ENCODE measurements at regions not wholly inside any gene's neighbourhood (a gene's known extent, or its start where the extent isn't known, plus 50 kb on each side); places are given as distances from the start of the nearest gene placed in this dataset.
"Not testable (repeated sequence)": the region's sequence is repeated elsewhere in the genome, so short reads cannot be mapped to it uniquely, and the experiment has no call there.

- DNase-seq = no peak
Measured at GRCh38 chr17:82998637-82999036, 80.8 kb upstream of the METRNL start.

GRCh38 chr17:83000738-83001137 is 78.7 kb upstream of the METRNL start:
- no peak for DNase-seq

DNA sequence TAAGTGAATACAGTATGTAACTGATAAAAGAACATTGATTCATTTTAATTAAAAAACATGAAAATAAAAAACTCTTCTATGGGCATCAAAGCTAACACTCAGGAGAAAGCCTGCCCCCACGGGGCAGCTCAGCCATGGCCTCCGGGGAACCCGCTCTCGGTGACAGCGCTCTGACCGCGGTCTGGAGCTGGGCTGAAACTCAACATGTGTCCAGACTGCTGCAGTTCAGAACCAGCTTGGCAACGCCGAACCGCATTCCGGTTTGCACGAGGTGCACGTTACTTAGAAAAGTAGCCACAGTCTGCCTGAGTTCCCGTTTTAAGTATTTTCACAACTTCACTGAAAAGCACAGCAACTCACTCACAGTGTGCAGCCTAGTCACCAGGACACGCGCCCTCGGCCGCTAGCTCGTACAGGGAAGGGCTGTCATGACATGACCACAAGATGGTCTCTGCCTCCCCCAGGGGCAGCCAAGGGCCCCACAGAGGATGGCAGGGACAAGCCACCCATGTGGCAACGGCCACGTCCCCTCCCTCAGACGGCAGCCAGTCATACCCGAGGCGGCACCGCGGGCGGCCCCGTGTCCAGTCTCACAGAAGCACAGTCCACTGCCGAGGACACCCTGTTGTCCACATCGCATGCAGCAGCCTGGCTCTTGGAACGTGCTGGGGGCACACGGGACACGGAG is 77.1 kb upstream of the METRNL start:
- DNase-seq = no peak

DNA sequence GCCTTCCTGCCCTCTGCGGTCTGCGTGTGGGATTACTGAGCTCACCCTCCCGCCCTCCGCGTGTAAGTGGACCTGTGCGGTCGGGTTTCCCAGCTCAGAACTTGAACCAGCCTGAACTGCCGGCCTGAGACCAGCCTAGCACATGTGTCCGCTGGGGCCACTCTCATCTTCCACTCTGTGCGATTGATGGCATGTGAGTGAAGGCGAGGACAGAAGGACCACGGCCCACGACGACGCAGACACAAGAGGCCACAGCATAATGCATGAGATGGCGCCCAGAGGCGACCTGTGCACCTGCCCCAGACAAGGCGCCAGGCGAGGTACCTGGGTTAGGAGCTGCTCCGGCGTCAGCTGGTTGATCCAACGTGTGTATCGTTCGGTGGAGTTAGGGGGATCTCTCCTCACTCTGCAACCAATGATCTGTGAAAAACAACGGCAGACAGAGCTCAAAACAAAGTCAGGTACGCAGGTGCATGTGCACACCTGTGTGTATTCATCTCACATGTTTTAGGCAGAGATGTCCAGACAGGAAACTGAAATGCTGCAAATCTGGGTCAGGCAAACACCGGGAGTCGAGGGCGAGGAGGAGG is 74.5 kb upstream of the METRNL start:
- no peak for DNase-seq

DNA sequence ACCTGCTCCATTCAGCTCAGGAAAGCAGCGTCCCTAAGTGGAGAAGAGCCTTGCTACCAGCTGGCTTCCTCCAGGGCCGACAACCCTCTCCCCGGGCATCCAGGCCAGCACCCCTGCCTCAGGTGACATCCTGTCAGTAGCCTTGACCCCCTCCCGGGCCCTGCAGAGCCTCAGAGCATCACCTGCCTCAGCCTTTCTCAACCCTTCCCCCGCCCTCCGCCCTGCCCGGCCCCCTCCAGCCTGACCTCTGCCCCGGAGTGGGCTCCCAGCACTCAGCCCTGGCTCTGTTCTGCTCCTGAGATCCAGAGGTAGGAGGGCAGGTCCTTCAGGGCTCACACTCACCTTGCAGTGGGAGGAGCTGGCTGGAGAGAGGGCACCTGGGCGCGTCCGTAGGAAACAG is 73.8 kb upstream of the METRNL start:
- DNase-seq = no peak

DNA sequence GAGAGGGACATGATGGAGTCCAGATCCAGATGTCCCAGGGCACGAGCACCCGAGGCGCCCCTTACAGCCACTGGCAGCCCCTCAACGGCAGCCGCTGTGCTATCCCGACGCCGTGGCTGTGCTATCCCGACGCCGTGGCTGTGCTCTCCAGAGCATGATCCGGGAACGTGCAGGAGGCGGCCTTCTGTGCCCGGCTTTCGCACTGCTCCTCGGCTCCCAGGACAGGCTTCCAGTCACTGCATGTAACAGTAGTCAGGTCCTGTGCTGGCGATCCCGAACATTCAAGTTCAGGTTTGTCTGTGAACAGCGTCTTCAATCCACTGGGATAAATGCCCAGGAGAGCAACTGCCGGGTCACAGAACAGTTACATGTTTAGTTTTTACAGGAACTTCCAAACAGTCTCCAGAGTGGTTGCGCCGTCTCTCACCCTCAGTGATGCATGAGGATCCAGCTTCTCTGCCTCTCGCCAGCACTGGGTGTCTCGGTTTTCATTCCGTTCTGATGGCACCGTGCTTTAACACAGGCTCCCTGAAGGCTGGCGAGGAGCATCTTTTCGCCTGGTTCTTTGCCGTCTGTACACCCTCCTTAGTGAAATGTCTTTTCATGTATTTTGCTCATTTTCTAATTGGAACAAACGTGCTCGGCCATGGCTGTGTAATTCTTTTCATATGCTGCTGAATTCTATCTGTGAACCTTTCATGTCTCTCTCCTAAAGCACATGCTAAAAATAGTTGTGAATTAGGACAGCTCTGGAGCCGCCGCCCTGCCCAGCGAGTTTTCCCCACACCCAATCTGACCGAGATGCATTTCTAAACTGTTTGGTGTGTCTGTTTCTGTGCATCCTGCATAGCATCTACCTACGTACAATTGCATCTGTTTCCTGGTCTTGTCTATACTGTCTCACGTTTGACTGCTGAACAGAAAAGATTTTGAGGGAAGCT is 72.6 kb upstream of the METRNL start:
- DNase-seq = no peak

GRCh38 chr17:83007504-83008185 is 71.8 kb upstream of the METRNL start:
- DNase-seq = no peak

GRCh38 chr17:83008186-83008510 is 71.3 kb upstream of the METRNL start:
- DNase-seq = no peak

- no peak for DNase-seq
Measured at GRCh38 chr17:83008526-83008925, 70.9 kb upstream of the METRNL start.

GRCh38 chr17:83009414-83010205 is 69.8 kb upstream of the METRNL start:
- DNase-seq = no peak

GRCh38 chr17:83010206-83011200 is 68.9 kb upstream of the METRNL start:
- DNase-seq = no peak

- not testable (repeated sequence) for DNase-seq
Measured at GRCh38 chr17:83011676-83012075, 67.7 kb upstream of the METRNL start.

DNA sequence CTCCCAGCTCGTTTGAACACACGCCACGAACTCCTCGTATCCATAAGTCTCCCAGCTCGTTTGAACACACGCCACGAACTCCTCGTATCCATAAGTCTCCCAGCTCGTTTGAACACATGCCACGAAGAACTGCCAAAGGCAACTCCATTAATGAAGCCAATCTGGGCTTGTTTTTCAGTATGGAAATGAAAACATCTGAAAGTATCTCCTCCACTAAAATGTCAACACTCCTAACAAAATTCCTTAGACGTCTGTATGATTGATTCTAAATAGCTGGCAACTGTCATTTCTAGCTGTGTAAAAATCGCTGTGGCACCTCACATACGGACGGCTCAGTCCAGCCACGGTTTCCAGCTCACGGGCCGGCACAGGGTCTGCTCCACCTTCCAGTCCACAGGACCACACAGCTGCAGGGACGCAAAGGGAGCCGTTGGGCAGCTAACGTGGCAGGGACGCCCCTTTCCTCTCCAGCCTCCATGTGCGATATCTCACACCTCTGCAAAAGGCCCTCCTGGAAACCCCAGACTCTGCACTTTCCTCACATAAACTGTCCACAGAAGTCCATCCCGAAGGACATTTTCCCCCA is 67.1 kb upstream of the METRNL start:
- DNase-seq = no peak

- no peak for DNase-seq
Measured at GRCh38 chr17:83012868-83013778, 66.3 kb upstream of the METRNL start.

- no peak for DNase-seq
Measured at GRCh38 chr17:83013779-83014117, 65.7 kb upstream of the METRNL start.

DNA sequence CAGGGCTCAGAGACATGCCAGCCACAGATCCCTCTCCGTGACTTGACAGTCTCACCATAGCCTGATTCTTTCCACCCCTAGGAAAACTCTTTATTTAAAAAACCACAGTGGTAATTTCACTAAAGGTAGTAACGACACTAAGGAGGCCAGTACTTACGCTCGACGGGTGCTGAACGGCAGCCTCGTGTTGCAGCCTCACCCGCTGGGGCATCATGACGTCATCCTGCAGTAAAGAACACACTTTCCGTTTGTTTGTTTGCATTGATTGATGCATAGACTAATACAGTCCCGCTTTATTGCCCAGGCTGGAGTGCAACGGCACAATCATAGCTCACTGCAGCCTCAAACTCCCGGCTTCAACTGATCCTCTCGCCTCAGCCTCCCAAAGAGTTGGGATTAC is 65.1 kb upstream of the METRNL start:
- DNase-seq = peak; percentile 26 to 59

GRCh38 chr17:83014940-83015910 is 64.2 kb upstream of the METRNL start:
- no peak for DNase-seq

GRCh38 chr17:83018658-83019193 is 60.7 kb upstream of the METRNL start:
- DNase-seq = no peak

All from SHP77 (cell line).